Fibroblast of lung (primary cell): ENCODE measurements at regions not wholly inside any gene's neighbourhood (a gene's known extent, or its start where the extent isn't known, plus 50 kb on each side); places are given as distances from the start of the nearest gene placed in this dataset.

Experiments used
- DNase-seq, 2 donors: peaks; one replicate each; pipeline versions ENCODE4 v3.0.0 to v3.0.0-alpha.2; 2010; ENCODE audit warnings: low read depth in 2 of 2
- H2AFZ ChIP-seq: 2 replicates; pipeline ENCODE4 v1.5.1; 2012; ENCODE audit warnings: low read length, control low read depth, inconsistent platforms
- H3K27ac ChIP-seq: 2 replicates; pipeline ENCODE4 v1.5.1; 2011; ENCODE audit warnings: low read length, control low read depth; ENCODE audit not compliant: insufficient read depth
- H3K27me3 ChIP-seq: 2 replicates; pipeline ENCODE4 v1.5.1; 2011; ENCODE audit warnings: mild to moderate bottlenecking, low read length; ENCODE audit not compliant: control insufficient read depth, insufficient read depth
- H3K36me3 ChIP-seq: 2 replicates; pipeline ENCODE4 v1.5.1; 2011; ENCODE audit warnings: low read length; ENCODE audit not compliant: control insufficient read depth, insufficient read depth
- H3K4me1 ChIP-seq: 2 replicates; pipeline ENCODE4 v1.5.1; 2011; ENCODE audit warnings: low read length; ENCODE audit not compliant: control insufficient read depth, insufficient read depth; ENCODE audit errors: extremely low read depth
- H3K4me2 ChIP-seq: 2 replicates; pipeline ENCODE4 v1.5.1; 2011; ENCODE audit warnings: low read length, control low read depth; ENCODE audit not compliant: insufficient read depth; ENCODE audit errors: extremely low read depth
- H3K4me3 ChIP-seq, 4 experiments: fragments of 200-600 bp in 1 of 4; sonication (generic) in 1 of 4; replicated peaks in 1 of 4; 2 replicates each; pipeline ENCODE4 v1.5.1; 2011 to 2016; ENCODE audit warnings: low read length in 4 of 4, low read depth in 3 of 4, mild to moderate bottlenecking in 3 of 4, control low read depth in 2 of 4, inconsistent platforms in 1 of 4, mixed read lengths in 1 of 4; ENCODE audit not compliant: insufficient read depth in 1 of 4; ENCODE audit errors: control extremely low read depth in 1 of 4
- H3K79me2 ChIP-seq: 2 replicates; pipeline ENCODE4 v1.5.1; 2012; ENCODE audit warnings: mild to moderate bottlenecking, low read length, inconsistent platforms; ENCODE audit not compliant: control insufficient read depth, insufficient read depth
- H3K9ac ChIP-seq: 2 replicates; pipeline ENCODE4 v1.5.1; 2011; ENCODE audit warnings: mild to moderate bottlenecking, low read length, control low read depth; ENCODE audit not compliant: insufficient read depth
- H3K9me3 ChIP-seq: 2 replicates; pipeline ENCODE4 v1.5.1; 2012; ENCODE audit warnings: low read depth, low read length; ENCODE audit not compliant: control insufficient read depth, insufficient read depth
- H4K20me1 ChIP-seq: 2 replicates; pipeline ENCODE4 v1.5.1; 2011; ENCODE audit warnings: low read length; ENCODE audit not compliant: control insufficient read depth, insufficient read depth; ENCODE audit errors: extremely low read depth
- EZH2 ChIP-seq: IDR thresholded peaks from 2 replicates; pipeline ENCODE4 v1.5.1; 2012; ENCODE audit warnings: low read length, control low read depth, mild to moderate bottlenecking; ENCODE audit errors: missing control alignments
- TF ChIP-seq, protein P1 (sequence below), 2 donors: IDR thresholded peaks in 1 of 2; conservative IDR thresholded peaks in 1 of 2; 1 replicate in 1 of 2; 2 replicates in 1 of 2; pipeline ENCODE4 v1.5.1; 2011 to 2012; ENCODE audit warnings: low read length in 2 of 2, control low read depth in 1 of 2, inconsistent platforms in 1 of 2, low read depth in 1 of 2, mild to moderate bottlenecking in 1 of 2

DNA sequence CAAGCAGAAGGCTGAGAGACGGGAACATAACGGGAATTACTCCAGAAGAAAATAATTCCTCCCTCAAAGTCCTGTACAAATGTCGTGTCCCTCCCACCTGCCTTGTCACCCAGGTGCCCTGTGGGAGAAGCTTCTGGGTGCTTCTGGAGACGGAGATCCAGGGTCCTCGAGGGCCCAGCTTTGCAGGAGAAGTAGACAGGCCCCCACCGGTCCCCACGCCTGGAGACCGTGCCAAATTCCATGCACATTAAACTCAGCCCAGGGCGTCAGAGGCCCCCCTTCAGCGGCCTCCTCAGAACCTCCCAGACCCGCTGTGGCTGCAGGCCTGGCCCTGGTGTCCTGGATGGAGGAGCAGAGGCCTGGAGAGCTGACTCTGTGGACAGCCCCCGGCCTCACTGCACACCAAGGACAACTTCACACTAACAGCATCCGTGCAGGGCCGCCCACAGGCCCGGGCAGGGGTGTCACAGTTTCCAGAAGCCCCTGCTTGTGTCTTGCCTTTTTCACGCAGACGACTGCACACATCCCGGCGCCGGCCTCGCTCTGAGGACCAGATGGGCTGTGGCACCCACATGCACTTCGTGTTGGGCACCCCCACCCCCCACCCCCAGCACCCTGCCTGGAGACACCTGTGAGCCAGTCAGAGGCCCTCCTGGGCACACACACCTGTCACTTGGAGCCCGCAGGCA is 734.3 kb downstream of the BRD1 start:
- H3K4me3 ChIP-seq: no peak overlapping the region
- no peaks in the 10 kb centered on the region for H3K79me2 ChIP-seq
- H3K4me1 ChIP-seq: no peaks in the 10 kb centered on the region
- H4K20me1 ChIP-seq: no peaks in the 10 kb centered on the region
- TF ChIP-seq, protein P1, sequence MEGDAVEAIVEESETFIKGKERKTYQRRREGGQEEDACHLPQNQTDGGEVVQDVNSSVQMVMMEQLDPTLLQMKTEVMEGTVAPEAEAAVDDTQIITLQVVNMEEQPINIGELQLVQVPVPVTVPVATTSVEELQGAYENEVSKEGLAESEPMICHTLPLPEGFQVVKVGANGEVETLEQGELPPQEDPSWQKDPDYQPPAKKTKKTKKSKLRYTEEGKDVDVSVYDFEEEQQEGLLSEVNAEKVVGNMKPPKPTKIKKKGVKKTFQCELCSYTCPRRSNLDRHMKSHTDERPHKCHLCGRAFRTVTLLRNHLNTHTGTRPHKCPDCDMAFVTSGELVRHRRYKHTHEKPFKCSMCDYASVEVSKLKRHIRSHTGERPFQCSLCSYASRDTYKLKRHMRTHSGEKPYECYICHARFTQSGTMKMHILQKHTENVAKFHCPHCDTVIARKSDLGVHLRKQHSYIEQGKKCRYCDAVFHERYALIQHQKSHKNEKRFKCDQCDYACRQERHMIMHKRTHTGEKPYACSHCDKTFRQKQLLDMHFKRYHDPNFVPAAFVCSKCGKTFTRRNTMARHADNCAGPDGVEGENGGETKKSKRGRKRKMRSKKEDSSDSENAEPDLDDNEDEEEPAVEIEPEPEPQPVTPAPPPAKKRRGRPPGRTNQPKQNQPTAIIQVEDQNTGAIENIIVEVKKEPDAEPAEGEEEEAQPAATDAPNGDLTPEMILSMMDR (conservative IDR thresholded peaks at IDR 0.05 in 1 of 2, IDR thresholded peaks at IDR 0.05 in 1 of 2; ENCODE audit: low read depth in 1 of 2, low read length in 2 of 2): no peak
- TF ChIP-seq EZH2: no peak
- no peak overlapping the region for H2AFZ ChIP-seq
- DNase-seq: no peak
- no peak overlapping the region for H3K9ac ChIP-seq
- H3K9me3 ChIP-seq: no peaks in the 10 kb centered on the region
- no peaks in the 10 kb centered on the region for H3K27me3 ChIP-seq
- H3K4me2 ChIP-seq: no peak overlapping the region
- no peak overlapping the region for H3K27ac ChIP-seq
- H3K36me3 ChIP-seq: no peaks in the 10 kb centered on the region

DNA sequence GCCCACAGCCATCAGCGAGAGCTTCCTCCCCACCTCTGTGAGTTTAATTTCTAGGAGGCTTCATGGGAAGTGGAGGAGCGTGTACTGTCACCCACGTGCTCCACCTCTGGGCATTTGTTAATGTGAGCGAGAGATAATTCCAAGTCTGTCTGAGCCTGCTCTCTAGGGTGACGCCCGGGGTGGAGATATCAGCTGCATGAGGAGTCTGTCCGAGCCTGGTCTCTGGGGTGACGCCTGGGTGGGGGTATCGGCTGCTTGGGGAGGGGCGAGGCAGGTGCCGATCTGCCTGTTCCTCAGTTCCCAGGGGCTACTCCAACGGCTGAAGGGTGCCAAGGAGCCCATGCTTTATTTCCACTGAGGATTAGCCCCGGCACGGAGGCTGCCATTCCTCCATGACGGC is 735.0 kb downstream of the BRD1 start:
- Histone ChIP-seq H3K27ac (no peak overlapping the region), H3K4me2 (no peak overlapping the region), H3K4me1 (no peaks in the 10 kb centered on the region), H2AFZ (no peak overlapping the region), H3K4me3 (no peak overlapping the region), H3K9me3 (no peaks in the 10 kb centered on the region), H3K79me2 (no peaks in the 10 kb centered on the region), H3K9ac (no peak overlapping the region), H4K20me1 (no peaks in the 10 kb centered on the region), H3K36me3 (no peaks in the 10 kb centered on the region), H3K27me3 (no peaks in the 10 kb centered on the region)
- TF ChIP-seq EZH2: no peak
- TF ChIP-seq, protein P1 (conservative IDR thresholded peaks at IDR 0.05 in 1 of 2, IDR thresholded peaks at IDR 0.05 in 1 of 2; ENCODE audit: low read depth in 1 of 2, low read length in 2 of 2): no peak
- no peak for DNase-seq

- no peaks in the 10 kb centered on the region for H3K27me3 ChIP-seq
- TF ChIP-seq EZH2: no peak
- TF ChIP-seq, protein P1 (conservative IDR thresholded peaks at IDR 0.05 in 1 of 2, IDR thresholded peaks at IDR 0.05 in 1 of 2; ENCODE audit: low read depth in 1 of 2, low read length in 2 of 2): no peak
- H3K36me3 ChIP-seq: no peaks in the 10 kb centered on the region
- no peak overlapping the region for H3K27ac ChIP-seq
- H3K4me2 ChIP-seq: no peak overlapping the region
- H3K79me2 ChIP-seq: no peaks in the 10 kb centered on the region
- H2AFZ ChIP-seq: no peak overlapping the region
- H3K9me3 ChIP-seq: no peaks in the 10 kb centered on the region
- H3K9ac ChIP-seq: no peak overlapping the region
- no peak overlapping the region for H3K4me3 ChIP-seq
- DNase-seq: no peak
- no peaks in the 10 kb centered on the region for H4K20me1 ChIP-seq
- H3K4me1 ChIP-seq: no peaks in the 10 kb centered on the region
Measured at GRCh38 chr22:49091917-49092545, 735.6 kb downstream of the BRD1 start.
